HT1080 (cell line): ENCODE measurements at regions not wholly inside any gene's neighbourhood (a gene's known extent, or its start where the extent isn't known, plus 50 kb on each side); places are given as distances from the start of the nearest gene placed in this dataset.
"Not testable (repeated sequence)": the region's sequence is repeated elsewhere in the genome, so short reads cannot be mapped to it uniquely, and the experiment has no call there.

Experiments used
- DNase-seq: peaks from one replicate; pipeline ENCODE4 v3.0.0-alpha.2; 2015; ENCODE audit warnings: low read depth

- not testable (repeated sequence) for DNase-seq
Measured at GRCh38 chr15:22519213-22519612, 60.5 kb downstream of the GOLGA6L22 start.

- DNase-seq: not testable (repeated sequence)
Measured at GRCh38 chr15:22526537-22526936, 67.8 kb downstream of the GOLGA6L22 start.

DNA sequence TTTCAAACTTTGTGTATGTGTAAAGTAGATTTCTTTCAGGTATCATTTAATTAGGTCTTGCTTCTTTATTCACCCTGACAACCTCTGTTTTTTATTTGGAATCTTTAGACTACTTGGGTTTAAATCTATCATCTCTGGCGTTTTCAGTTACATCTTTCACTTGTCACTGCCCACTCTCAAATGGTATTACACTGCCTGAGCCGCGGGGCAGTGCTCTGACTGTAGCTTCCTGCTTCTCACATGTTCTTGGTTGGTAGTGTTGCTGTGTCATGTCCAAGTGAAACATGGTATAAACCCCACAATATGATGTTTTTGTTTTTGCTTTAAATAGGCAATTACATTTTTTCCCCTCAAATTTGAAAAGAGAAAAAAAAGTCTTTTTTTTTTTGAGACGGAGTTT is 68.3 kb downstream of the GOLGA6L22 start:
- not testable (repeated sequence) for DNase-seq

GRCh38 chr15:22529200-22529599 is 70.5 kb downstream of the GOLGA6L22 start:
- not testable (repeated sequence) for DNase-seq

DNA sequence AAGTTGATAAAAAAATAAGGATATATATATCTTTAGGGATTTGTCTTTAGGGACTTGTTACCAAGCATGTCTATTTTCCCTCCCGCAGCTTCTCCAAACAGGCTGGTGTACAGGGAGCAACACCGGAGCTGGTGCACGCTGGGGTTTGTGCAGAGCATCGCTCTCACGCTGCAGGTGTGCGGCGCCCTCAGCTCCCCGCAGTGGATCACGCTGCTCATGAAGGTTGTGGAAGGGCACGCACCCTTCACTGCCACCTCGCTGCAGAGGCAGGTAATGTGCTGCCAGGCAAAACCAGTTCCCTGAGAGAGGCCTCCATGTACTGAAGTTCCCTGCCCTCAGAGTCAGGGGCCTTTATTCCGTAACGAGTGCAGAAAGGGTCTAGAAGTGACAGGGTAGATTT is 101.0 kb downstream of the GOLGA6L22 start:
- DNase-seq: not testable (repeated sequence)

DNA sequence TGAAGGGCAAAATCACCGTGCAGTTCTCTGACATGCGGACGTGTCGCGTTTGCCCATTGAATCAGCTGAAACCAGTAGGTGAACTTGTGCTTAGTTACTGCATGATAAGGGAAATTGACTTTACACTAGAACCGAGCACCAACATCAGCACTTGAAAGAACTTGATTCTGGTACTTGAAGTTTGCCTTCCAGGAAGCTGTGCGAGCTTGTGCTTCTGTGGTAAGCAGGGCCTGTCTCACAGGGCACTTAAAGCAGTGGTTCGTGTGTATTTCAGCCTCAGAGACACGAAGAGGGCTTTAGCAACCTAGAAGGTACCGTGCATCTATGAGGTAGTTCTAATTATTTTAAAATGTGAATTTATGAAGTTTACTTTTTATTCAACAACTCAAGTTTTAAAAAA is 103.0 kb downstream of the GOLGA6L22 start:
- not testable (repeated sequence) for DNase-seq

- not testable (repeated sequence) for DNase-seq
Measured at GRCh38 chr15:22566510-22566909, 107.8 kb downstream of the GOLGA6L22 start.

DNA sequence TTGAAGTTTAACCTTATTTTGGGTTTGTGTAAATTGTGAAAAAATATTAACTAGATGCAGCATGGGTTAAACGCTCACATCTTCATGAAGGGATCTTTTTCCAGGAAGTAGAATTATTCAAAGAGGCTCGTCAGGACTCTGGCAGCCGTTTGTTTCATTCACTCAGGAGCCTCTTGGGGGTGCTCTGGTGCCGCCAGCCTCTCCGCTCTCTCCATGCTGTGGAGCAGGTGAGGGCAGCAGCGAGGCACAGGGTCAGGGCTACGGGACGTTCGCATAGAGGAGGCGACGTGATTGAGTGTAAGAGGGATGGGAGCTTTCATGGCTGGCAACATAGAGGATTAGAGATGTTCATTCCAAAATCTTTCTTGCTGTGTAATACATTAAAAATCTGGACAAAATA is 110.8 kb downstream of the GOLGA6L22 start:
- DNase-seq: not testable (repeated sequence)

DNA sequence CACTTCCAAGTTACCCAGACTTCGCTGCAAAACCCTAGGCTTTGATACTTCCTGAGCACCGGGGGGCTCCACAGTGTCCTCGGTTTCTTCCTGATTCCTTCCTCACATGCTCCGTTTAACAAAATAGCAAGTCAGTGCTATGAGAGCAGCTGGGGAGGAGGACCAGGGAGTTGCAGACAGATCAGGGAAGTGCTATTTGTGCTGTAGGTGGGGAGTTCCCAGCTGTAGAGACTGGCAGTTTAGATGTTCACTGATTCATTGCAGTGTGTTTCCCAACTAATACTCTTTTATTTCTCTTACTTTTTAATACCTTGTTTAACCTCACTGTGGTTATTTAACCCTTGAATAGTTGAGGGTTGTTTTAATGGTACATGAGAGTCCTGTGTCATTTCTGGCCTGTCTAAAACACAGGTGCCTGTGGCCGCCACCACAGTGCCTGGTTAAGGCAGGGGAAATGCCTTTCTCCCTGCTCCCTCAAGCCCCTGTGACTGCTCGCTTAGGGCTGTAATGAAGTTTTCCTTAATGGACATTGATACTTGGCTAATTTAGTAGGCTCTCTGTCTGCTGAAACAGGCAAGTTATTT is 113.5 kb downstream of the GOLGA6L22 start:
- DNase-seq: not testable (repeated sequence)

- not testable (repeated sequence) for DNase-seq
Measured at GRCh38 chr15:22572792-22573191, 114.1 kb downstream of the GOLGA6L22 start.

- DNase-seq: not testable (repeated sequence)
Measured at GRCh38 chr15:22577828-22578227, 119.1 kb downstream of the GOLGA6L22 start.

DNA sequence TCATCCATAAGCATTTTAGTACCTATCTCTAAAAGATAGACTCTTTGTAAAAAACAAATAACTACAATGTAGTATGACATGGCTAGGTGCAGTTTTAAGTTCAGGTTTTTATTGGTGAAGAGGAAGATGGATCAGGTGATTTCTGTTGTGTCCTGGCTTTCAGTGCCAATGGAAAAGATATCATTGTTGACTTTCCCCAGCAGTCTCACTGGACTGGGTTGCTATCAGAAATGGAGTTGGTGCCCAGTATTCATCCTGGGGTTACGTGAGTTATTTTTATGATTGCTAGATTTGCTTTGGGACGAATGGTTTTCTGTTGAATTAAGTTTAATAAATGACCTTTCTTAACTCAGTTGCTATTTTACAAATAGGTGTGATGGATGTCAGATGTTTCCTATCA is 120.5 kb downstream of the GOLGA6L22 start:
- DNase-seq: not testable (repeated sequence)

GRCh38 chr15:22587391-22587790 is 128.7 kb downstream of the GOLGA6L22 start:
- not testable (repeated sequence) for DNase-seq

GRCh38 chr15:22598552-22598951 is 139.8 kb downstream of the GOLGA6L22 start:
- not testable (repeated sequence) for DNase-seq

DNA sequence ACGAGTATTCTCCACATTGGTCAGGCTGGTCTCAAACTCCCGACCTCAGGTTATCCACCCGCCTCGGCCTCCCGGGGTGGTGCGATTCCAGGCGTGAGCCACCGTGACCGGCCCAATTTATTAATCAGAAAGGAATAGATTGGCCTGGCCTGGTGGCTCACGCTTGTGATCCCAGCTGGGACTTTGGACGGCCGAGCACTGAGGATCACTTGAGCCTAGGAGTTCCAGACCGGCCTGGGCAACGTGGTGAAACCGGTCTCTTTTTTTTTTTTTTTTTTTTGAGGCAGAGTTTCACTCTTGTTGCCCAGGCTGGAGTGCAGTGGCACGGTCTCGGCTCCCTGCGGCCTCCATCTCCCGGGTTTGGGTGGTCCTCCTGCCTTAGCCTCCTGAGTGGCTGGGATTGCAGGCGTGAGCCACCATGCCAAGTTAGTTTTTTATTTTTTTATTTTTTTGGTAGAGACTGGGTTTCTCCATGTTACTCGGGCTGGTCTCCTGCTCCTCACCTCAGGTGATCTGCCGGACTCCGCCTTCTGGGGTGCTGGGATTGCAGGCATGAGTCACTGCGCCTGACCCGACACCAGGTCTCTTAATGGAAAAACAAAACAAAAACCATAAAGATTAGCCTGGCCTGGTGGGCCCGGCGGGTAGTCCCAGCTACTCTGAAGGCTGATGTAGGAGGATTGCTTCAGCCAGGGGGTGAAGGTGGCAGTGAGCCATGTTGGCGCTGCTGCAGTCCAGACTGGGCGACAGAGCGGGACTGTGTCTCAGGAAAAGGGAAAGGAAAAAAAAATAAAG is 141.0 kb downstream of the GOLGA6L22 start:
- peak; percentile 0 for DNase-seq

DNA sequence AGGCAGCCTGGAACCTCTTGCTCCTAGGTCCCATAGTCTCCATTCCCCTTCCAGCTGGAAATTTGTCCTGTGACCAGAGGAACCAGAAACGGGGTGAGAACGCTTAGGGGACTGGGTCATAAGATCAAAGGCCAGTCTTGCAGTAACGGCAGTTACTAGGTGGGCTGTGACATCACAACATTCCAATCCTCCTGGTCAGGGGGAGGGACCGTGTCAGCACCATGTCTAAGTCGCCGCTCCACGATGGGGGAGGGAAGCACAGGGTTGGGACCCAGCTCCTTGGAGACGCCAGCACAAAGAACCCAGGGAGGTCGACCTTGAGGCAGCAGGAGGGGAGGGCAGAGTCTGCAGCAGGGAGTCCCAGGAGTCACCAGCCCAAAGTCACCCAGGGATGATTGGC is 158.3 kb downstream of the GOLGA6L22 start:
- not testable (repeated sequence) for DNase-seq

GRCh38 chr15:22631789-22632188 is 154.7 kb upstream of the NIPA1 start:
- DNase-seq: not testable (repeated sequence)

DNA sequence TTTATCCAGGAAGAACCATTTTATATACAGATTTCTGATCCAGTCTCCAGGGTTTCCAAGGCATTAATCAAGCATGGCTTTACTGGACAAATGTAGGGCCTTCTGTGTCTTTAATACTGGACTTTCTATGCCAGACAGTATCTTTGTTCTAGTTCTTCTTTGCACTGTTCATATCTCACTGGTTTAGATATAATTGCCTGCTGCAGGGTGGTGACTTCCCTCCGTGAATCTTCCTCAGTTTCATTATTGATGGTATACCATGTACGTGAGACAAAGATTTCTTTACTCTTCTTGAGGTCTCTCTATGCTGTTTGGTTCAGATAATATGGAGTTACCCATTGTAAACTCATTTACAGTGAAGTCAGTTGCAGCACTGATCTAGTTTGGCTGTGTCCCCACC is 146.5 kb upstream of the NIPA1 start:
- not testable (repeated sequence) for DNase-seq

DNA sequence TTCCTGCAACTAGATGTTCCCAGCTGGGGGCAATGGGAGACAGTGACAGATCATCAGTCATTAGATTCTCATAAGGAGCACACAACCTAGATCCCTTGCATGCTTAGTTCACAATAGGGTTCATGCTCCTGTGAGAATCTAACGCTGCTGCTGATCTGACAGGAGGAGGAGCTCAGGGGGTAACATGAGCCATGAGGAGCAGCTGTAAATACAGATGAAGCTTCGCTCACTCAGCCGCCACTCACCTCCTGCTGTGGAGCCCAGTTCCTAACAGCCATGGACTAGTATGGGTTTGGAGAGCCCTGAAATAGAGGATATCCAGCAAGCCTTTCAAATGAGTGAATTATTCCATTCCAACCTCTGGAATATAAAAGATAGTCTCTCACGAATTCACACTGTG is 137.0 kb upstream of the NIPA1 start:
- DNase-seq: not testable (repeated sequence)

DNA sequence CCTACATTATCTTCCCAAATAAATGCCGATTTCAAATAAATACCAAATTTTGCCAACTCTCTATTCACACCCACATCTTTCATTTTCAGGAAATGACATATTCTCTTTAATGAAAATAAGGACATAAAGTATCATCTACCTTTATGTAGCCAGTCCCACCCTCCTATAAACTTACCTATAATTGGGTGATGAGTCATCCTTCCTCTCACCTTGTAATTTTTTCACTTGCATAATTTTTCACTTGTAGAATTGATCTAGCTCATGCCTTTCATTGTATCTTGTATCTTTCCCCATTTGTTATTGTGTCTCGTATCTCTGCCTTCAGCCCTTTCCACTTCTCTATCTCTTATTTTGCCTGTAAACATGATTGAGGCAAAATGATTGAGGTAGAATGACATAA is 135.3 kb upstream of the NIPA1 start:
- not testable (repeated sequence) for DNase-seq

DNA sequence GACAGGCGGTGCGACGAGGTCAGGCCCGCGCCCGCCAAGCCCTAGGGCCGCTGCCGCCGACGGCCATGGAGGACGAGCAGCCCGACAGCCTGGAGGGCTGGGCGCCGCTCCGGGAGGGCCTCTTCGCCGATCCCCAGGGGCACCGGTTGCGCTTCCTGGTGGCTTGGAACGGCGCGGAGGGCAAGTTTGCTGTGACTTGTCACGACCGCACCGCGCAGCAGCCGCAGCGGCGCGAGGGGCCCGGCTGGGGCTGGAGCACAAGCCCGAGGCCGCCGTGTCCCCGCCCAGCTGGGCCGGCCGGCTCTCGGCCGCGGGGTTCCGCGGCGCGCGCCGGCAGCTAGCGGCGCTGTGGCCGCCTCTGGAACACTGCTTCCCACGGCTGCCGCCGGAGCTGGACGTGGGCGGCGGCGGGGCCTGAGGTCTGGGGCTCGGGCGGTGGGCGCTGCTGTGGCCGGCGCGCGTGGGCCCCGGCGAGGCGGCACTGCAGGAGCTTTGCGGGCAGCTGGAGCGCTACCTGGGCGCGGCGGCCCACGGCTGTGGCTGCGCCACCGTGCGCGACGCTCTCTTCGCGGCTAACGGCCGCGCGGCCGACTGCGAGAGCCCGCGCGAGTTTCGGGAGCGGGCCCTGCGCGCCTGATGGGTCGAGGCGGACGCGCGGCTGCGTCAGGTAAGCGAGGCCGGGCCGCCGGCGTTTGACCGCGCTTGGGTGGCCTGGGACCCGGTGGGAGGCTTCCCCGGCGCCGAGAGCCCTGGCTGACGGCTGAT is 122.0 kb upstream of the NIPA1 start:
- peak; percentile 3 for DNase-seq
